CD14-positive monocyte (primary cell): ENCODE measurements at regions not wholly inside any gene's neighbourhood (a gene's known extent, or its start where the extent isn't known, plus 50 kb on each side); places are given as distances from the start of the nearest gene placed in this dataset.

ENCODE experiments used
- DNase-seq, 3 donors: peaks; one replicate each; pipeline ENCODE4 v3.0.0-alpha.2; 2011 to 2022
- H2AFZ ChIP-seq: 2 replicates; pipeline ENCODE4 v1.6.0; 2012; ENCODE audit warnings: mild to moderate bottlenecking, low read depth, low read length, inconsistent platforms; ENCODE audit not compliant: insufficient read depth, poor library complexity, severe bottlenecking
- H3K27ac ChIP-seq, 2 donors: 1 replicate in 1 of 2; 2 replicates in 1 of 2; pipeline ENCODE4 v1.5.1; 2012 to 2013; ENCODE audit warnings: low read length in 2 of 2, control low read depth in 1 of 2, inconsistent platforms in 1 of 2, low read depth in 1 of 2, mild to moderate bottlenecking in 1 of 2
- H3K27me3 ChIP-seq, 2 donors: one replicate each; pipeline versions ENCODE4 v1.6.0 to v1.6.1; 2011 to 2013; ENCODE audit warnings: low read length in 2 of 2; ENCODE audit not compliant: control insufficient read depth in 2 of 2, insufficient read depth in 2 of 2
- H3K36me3 ChIP-seq, 2 donors: replicated peaks in 1 of 2; 1 replicate in 1 of 2; 2 replicates in 1 of 2; pipeline versions ENCODE4 v1.5.1 to v1.6.1; 2012 to 2013; ENCODE audit warnings: low read length in 2 of 2, control low read depth in 1 of 2, inconsistent platforms in 1 of 2, mild to moderate bottlenecking in 1 of 2; ENCODE audit not compliant: insufficient read depth in 2 of 2, control insufficient read depth in 1 of 2
- H3K4me1 ChIP-seq, 2 donors: 1 replicate in 1 of 2; 2 replicates in 1 of 2; pipeline versions ENCODE4 v1.5.1 to v1.6.1; 2012 to 2013; ENCODE audit warnings: low read length in 2 of 2, control low read depth in 1 of 2, inconsistent platforms in 1 of 2, mild to moderate bottlenecking in 1 of 2, moderate library complexity in 1 of 2; ENCODE audit not compliant: insufficient read depth in 2 of 2, control insufficient read depth in 1 of 2
- H3K4me2 ChIP-seq: replicated peaks from 2 replicates; pipeline ENCODE3; 2012; ENCODE audit warnings: low read length, moderate library complexity, mild to moderate bottlenecking; ENCODE audit not compliant: poor library complexity, severe bottlenecking; ENCODE audit errors: extremely low read depth
- H3K4me3 ChIP-seq, 3 experiments: fragments of 200-600 bp in 1 of 3; sonication (generic) in 1 of 3; replicated peaks in 1 of 3; 1 replicate in 2 of 3; 2 replicates in 1 of 3; pipeline ENCODE4 v1.5.1; 2011 to 2013; ENCODE audit warnings: low read length in 3 of 3, mild to moderate bottlenecking in 3 of 3, control low read depth in 2 of 3, low read depth in 2 of 3, inconsistent platforms in 1 of 3, moderate library complexity in 1 of 3
- H3K79me2 ChIP-seq: 2 replicates; pipeline ENCODE4 v1.6.0; 2012; ENCODE audit warnings: mild to moderate bottlenecking, control low read depth, inconsistent platforms, low read length, moderate library complexity; ENCODE audit not compliant: insufficient read depth
- H3K9ac ChIP-seq: 2 replicates; pipeline ENCODE4 v1.6.0; 2017; ENCODE audit warnings: low read length, mild to moderate bottlenecking; ENCODE audit not compliant: insufficient read depth, poor library complexity, severe bottlenecking
- H3K9me3 ChIP-seq, 2 donors: replicated peaks in 1 of 2; 1 replicate in 1 of 2; 2 replicates in 1 of 2; pipeline versions ENCODE4 v1.5.1 to v1.6.1; 2012 to 2013; ENCODE audit warnings: low read length in 2 of 2, control low read depth in 1 of 2; ENCODE audit not compliant: control insufficient read depth in 1 of 2, insufficient read depth in 1 of 2
- H4K20me1 ChIP-seq: 2 replicates; pipeline ENCODE4 v1.6.0; 2012; ENCODE audit warnings: mild to moderate bottlenecking, low read length, control low read depth, moderate library complexity; ENCODE audit not compliant: insufficient read depth
- H3K27ac Mint-ChIP-seq, 7 donors: one replicate each; pipeline ENCODE4 v1.8.0; 2020; ENCODE audit warnings: mild to moderate bottlenecking in 7 of 7, mixed read lengths in 7 of 7, moderate library complexity in 6 of 7, inconsistent platforms in 2 of 7
- H3K27me3 Mint-ChIP-seq, 3 donors: one replicate each; pipeline ENCODE4 v1.8.0; 2021 to 2022; ENCODE audit warnings: low read depth in 3 of 3, mild to moderate bottlenecking in 3 of 3, mixed read lengths in 3 of 3, moderate library complexity in 3 of 3, inconsistent platforms in 1 of 3
- H3K36me3 Mint-ChIP-seq, 2 donors: one replicate each; pipeline ENCODE4 v1.8.0; 2020; ENCODE audit warnings: mixed read lengths in 2 of 2, inconsistent platforms in 1 of 2, mild to moderate bottlenecking in 1 of 2
- H3K4me1 Mint-ChIP-seq: one replicate; pipeline ENCODE4 v1.8.0; 2020; ENCODE audit warnings: mild to moderate bottlenecking, mixed read lengths
- H3K4me3 Mint-ChIP-seq, 2 donors: one replicate each; pipeline ENCODE4 v1.8.0; 2020; ENCODE audit warnings: mild to moderate bottlenecking in 2 of 2, mixed read lengths in 2 of 2, moderate library complexity in 1 of 2
- H3K9me3 Mint-ChIP-seq, 7 donors: one replicate each; pipeline ENCODE4 v1.8.0; 2020 to 2022; ENCODE audit warnings: mixed read lengths in 7 of 7, mild to moderate bottlenecking in 6 of 7, moderate library complexity in 6 of 7, inconsistent platforms in 2 of 7
- WGBS: methylation state at CpG from one replicate; pipeline ENCODE4 v1.1.5; 2013; ENCODE audit warnings: missing lambda C conversion rate; ENCODE audit not compliant: insufficient coverage; 5-methylcytosine and 5-hydroxymethylcytosine counted together
- intact Hi-C, 2 donors: fragments of 100-400 bp; cut with micrococcal nuclease; formaldehyde crosslinking; loops; one replicate each; pipeline versions ENCODE4 v1.15.0 to v1.15.1; 2023
- TF ChIP-seq, protein P1 (sequence below): fragments of 200-600 bp; IDR thresholded peaks from one replicate; pipeline ENCODE4 v1.8.0; 2022; ENCODE audit warnings: antibody characterized with exemption, mild to moderate bottlenecking

GRCh38 chr7:101749891-101750290, 67.5 kb upstream of the CUX1 start:
- peaks cover 21 to 26% of the 10 kb centered on the region in 2 donors for H3K4me1 ChIP-seq
- intact Hi-C loops: loop anchor here in 1 of 2 donors (5.0 kb wide), 1 partner anchor 43 kb away; no protein-coding TSS in a partner anchor

DNA sequence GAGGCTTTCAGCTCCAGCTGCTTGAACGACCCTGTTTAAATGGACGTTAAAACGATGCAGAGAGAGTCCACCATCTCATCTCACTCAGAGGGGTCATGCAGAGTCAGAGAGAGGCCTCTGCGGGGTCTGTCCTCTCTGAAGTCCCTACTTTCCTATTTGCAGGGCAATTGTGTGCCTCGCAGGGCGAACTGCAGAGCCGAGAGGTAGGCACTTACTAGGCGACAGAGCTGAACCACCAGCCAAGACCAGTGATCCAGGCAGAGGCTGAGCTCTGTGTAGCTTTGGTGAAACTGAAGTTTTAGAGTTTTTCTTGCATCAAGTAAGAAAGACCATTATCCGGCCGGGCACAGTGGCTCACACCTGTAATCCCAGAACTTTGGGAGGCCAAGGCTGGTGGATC, 64.1 kb upstream of the CUX1 start:
- DNase-seq: no peak
- no peak overlapping the region for H3K9ac ChIP-seq
- peaks cover 16% of the 10 kb centered on the region for H3K4me1 Mint-ChIP-seq
- no peaks in the 10 kb centered on the region for H3K36me3 ChIP-seq
- H3K79me2 ChIP-seq: no peaks in the 10 kb centered on the region
- H3K4me2 ChIP-seq: no peak overlapping the region
- TF ChIP-seq, protein P1, sequence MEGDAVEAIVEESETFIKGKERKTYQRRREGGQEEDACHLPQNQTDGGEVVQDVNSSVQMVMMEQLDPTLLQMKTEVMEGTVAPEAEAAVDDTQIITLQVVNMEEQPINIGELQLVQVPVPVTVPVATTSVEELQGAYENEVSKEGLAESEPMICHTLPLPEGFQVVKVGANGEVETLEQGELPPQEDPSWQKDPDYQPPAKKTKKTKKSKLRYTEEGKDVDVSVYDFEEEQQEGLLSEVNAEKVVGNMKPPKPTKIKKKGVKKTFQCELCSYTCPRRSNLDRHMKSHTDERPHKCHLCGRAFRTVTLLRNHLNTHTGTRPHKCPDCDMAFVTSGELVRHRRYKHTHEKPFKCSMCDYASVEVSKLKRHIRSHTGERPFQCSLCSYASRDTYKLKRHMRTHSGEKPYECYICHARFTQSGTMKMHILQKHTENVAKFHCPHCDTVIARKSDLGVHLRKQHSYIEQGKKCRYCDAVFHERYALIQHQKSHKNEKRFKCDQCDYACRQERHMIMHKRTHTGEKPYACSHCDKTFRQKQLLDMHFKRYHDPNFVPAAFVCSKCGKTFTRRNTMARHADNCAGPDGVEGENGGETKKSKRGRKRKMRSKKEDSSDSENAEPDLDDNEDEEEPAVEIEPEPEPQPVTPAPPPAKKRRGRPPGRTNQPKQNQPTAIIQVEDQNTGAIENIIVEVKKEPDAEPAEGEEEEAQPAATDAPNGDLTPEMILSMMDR: no peak
- H2AFZ ChIP-seq: no peak overlapping the region
- no peak overlapping the region for H3K27ac ChIP-seq
- no peak overlapping the region for H3K4me3 ChIP-seq
- no peaks in the 10 kb centered on the region for H3K9me3 Mint-ChIP-seq
- 100% methylated on average over 7 of the region's 10 CpGs for WGBS
- H3K4me3 Mint-ChIP-seq: no peak overlapping the region
- H3K27me3 Mint-ChIP-seq: peaks cover 0 to 4% (median 0%) of the 10 kb centered on the region in 3 donors
- H3K9me3 ChIP-seq: no peaks in the 10 kb centered on the region
- H3K27me3 ChIP-seq: no peaks in the 10 kb centered on the region
- H3K36me3 Mint-ChIP-seq: no peaks in the 10 kb centered on the region
- H4K20me1 ChIP-seq: no peaks in the 10 kb centered on the region
- intact Hi-C loops: loop anchor here in 1 of 2 donors (5.0 kb wide), 1 partner anchor 46 kb away; no protein-coding TSS in a partner anchor
- H3K4me1 ChIP-seq: peaks cover 7 to 8% of the 10 kb centered on the region in 2 donors
- no peak overlapping the region for H3K27ac Mint-ChIP-seq

More at GRCh38 chr7:101749891-101750290, 67.5 kb upstream of the CUX1 start:
- Mint-ChIP-seq H3K9me3 (no peaks in the 10 kb centered on the region), H3K36me3 (peaks cover 0 to 3% of the 10 kb centered on the region in 2 donors), H3K27me3 (peaks cover 0 to 3% (median 2%) of the 10 kb centered on the region in 3 donors), H3K4me1 (peaks cover 31% of the 10 kb centered on the region), H3K27ac (peak overlapping the region in 1 of 7 donors; percentile 45), H3K4me3 (no peak overlapping the region)
- WGBS: no CpG with 5 or more reads among the region's 3 CpGs
- DNase-seq: no peak
- H3K4me2 ChIP-seq: no peak overlapping the region
- H3K4me3 ChIP-seq: no peak overlapping the region
- H3K9ac ChIP-seq: no peak overlapping the region
- H4K20me1 ChIP-seq: no peaks in the 10 kb centered on the region
- H3K36me3 ChIP-seq: no peaks in the 10 kb centered on the region
- H3K79me2 ChIP-seq: no peaks in the 10 kb centered on the region
- H3K27me3 ChIP-seq: no peaks in the 10 kb centered on the region
- no peaks in the 10 kb centered on the region for H3K9me3 ChIP-seq
- no peak overlapping the region for H2AFZ ChIP-seq
- TF ChIP-seq, protein P1: no peak
- H3K27ac ChIP-seq: no peak overlapping the region
